Neural cell (in vitro differentiated cells): ENCODE measurements at regions not wholly inside any gene's neighbourhood (a gene's known extent, or its start where the extent isn't known, plus 50 kb on each side); places are given as distances from the start of the nearest gene placed in this dataset.

Experiments
- CTCF ChIP-seq: fragments of 450-650 bp; IDR thresholded peaks from 2 replicates; pipeline ENCODE4 v1.5.1; 2014; ENCODE audit warnings: antibody characterized with exemption, mild to moderate bottlenecking, moderate library complexity; ENCODE audit not compliant: poor library complexity, severe bottlenecking
- EP300 ChIP-seq: fragments of 450-650 bp; conservative IDR thresholded peaks from 2 replicates; pipeline ENCODE4 v1.6.1; 2014; ENCODE audit warnings: antibody characterized with exemption, mild to moderate bottlenecking, moderate library complexity; ENCODE audit not compliant: poor library complexity, severe bottlenecking
- EZH2 ChIP-seq: fragments of 200-600, 300-800 bp; shearing (Covaris generic), sonication (generic); IDR thresholded peaks from 2 replicates; pipeline ENCODE4 v1.6.1; 2014; ENCODE audit warnings: antibody characterized with exemption, low read length, borderline replicate concordance, mild to moderate bottlenecking; ENCODE audit not compliant: insufficient read depth, poor library complexity, severe bottlenecking
- POLR2AphosphoS5 ChIP-seq: IDR thresholded peaks from 2 replicates; pipeline ENCODE4 v1.6.1; 2012

GRCh38 chr4:187586892-187587291 is 408.7 kb upstream of the ZFP42 start:
- no peak for TF ChIP-seq CTCF
- no peak for TF ChIP-seq EZH2
- TF ChIP-seq EP300, result no peak
- TF ChIP-seq POLR2AphosphoS5, result no peak
